GM12878 (cell line): ENCODE measurements at regions not wholly inside any gene's neighbourhood (a gene's known extent, or its start where the extent isn't known, plus 50 kb on each side); places are given as distances from the start of the nearest gene placed in this dataset.

Experiments used
- FOXM1 ChIP-seq: IDR thresholded peaks from 2 replicates; pipeline ENCODE4 v1.6.1; 2012; ENCODE audit warnings: low read depth, mild to moderate bottlenecking, inconsistent platforms, low read length, moderate library complexity
- RAD21 ChIP-seq: IDR thresholded peaks from 2 replicates; pipeline ENCODE4 v1.6.1; 2011; ENCODE audit warnings: mild to moderate bottlenecking, low read depth, low read length, moderate library complexity; ENCODE audit not compliant: insufficient read depth

DNA sequence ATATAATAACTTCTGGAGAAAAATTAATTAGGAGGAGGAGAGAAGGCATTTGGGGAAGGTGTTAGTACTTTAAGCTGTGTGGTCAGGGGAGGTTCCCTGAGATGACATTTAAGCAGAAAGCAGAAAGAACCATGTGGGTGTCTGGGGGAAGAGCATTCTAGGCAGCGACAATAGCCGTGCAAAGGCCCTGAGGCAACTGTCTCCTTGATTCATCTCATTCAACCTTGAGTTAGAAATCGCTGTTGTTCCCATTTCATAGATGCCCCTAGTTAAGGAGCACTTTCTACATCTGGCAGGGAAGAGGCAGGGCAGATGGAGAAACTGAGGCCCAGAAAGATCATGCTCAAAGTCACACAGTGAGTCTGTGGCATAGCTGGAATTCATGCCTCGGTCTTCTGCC is 108.6 kb upstream of the RUNX3 start:
- no peak for TF ChIP-seq RAD21
- no peak for TF ChIP-seq FOXM1
